Upper lobe of left lung (tissue), 4 donors: ENCODE measurements at regions not wholly inside any gene's neighbourhood (a gene's known extent, or its start where the extent isn't known, plus 50 kb on each side); places are given as distances from the start of the nearest gene placed in this dataset.

Experiments
- EP300 ChIP-seq, 4 donors: sonication (generic); formaldehyde crosslinking; IDR thresholded peaks; one replicate each; pipeline ENCODE4 v1.5.1; 2017; ENCODE audit warnings: antibody characterized with exemption in 4 of 4, control low read depth in 2 of 4
- POLR2A ChIP-seq, 4 donors: fragments of 450-650 bp; IDR thresholded peaks; one replicate each; pipeline ENCODE4 v1.5.1; 2016 to 2017; ENCODE audit warnings: antibody characterized with exemption in 4 of 4, mild to moderate bottlenecking in 2 of 4
- TF ChIP-seq, protein P1 (sequence below), 6 experiments: fragments of 450-650 bp in 4 of 6; fragments of 200-600 bp in 2 of 6; sonication (generic) in 2 of 6; IDR thresholded peaks; one replicate each; pipeline ENCODE4 v1.5.1; 2016 to 2019; ENCODE audit warnings: antibody characterized with exemption in 6 of 6

DNA sequence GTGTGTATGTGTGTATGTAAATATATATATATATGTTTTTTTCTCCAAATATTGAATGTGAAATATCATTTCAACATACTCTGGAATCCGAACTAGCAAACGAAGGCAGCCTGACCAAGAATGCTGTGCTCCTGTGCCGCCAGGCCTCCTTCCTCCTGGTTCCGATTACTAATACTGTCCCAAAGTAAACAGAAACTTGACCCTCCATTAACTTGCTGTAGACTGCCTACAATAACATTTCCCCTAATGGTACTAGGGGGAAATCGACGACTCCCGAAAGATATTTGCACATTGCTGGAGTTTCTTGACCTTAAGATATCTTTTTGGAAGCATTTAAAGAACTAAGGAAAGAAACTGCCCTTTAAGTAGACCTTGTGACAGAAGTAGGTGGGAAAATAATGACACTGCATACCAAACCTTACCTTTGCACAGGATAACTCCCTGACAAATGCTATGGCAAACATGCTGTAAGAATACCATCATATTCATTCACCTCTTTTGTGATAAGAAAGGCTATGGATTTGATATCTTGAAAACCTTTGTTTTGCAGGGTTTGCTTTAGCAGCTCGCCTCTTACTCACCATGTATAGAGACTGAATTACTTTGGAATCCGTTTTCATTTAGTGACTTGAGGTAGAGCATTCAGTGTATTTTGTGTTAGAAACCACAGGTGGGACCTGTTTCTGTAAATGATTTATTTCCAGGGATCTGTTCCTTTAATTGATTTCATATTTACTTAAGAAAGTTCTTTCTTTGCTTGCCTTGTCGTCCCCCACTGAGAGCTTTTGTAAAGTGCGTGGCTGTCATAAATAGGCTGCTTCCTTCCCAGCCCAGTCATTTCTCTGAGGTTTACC, 80.1 kb downstream of the KLF5 start:
- TF ChIP-seq, protein P1, sequence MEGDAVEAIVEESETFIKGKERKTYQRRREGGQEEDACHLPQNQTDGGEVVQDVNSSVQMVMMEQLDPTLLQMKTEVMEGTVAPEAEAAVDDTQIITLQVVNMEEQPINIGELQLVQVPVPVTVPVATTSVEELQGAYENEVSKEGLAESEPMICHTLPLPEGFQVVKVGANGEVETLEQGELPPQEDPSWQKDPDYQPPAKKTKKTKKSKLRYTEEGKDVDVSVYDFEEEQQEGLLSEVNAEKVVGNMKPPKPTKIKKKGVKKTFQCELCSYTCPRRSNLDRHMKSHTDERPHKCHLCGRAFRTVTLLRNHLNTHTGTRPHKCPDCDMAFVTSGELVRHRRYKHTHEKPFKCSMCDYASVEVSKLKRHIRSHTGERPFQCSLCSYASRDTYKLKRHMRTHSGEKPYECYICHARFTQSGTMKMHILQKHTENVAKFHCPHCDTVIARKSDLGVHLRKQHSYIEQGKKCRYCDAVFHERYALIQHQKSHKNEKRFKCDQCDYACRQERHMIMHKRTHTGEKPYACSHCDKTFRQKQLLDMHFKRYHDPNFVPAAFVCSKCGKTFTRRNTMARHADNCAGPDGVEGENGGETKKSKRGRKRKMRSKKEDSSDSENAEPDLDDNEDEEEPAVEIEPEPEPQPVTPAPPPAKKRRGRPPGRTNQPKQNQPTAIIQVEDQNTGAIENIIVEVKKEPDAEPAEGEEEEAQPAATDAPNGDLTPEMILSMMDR (IDR thresholded peaks at IDR 0.05), result no peak
- peak in 1 of 4 donors; percentile 34 for TF ChIP-seq EP300 (IDR thresholded peaks at IDR 0.05)
- TF ChIP-seq POLR2A (IDR thresholded peaks at IDR 0.05), result no peak
